Fibroblast of lung (primary cell): ENCODE measurements at regions not wholly inside any gene's neighbourhood (a gene's known extent, or its start where the extent isn't known, plus 50 kb on each side); places are given as distances from the start of the nearest gene placed in this dataset.

Experiments
- CTCF ChIP-seq, 2 donors: IDR thresholded peaks in 1 of 2; conservative IDR thresholded peaks in 1 of 2; 1 replicate in 1 of 2; 2 replicates in 1 of 2; pipeline ENCODE4 v1.5.1; 2011 to 2012; ENCODE audit warnings: low read length in 2 of 2, control low read depth in 1 of 2, inconsistent platforms in 1 of 2, low read depth in 1 of 2, mild to moderate bottlenecking in 1 of 2
- EZH2 ChIP-seq: IDR thresholded peaks from 2 replicates; pipeline ENCODE4 v1.5.1; 2012; ENCODE audit warnings: low read length, control low read depth, mild to moderate bottlenecking; ENCODE audit errors: missing control alignments

- TF ChIP-seq EZH2 (no peak), CTCF (conservative IDR thresholded peaks at IDR 0.05 in 1 of 2, IDR thresholded peaks at IDR 0.05 in 1 of 2; ENCODE audit: low read depth in 1 of 2, low read length in 2 of 2) (no peak)
Observed at GRCh38 chr3:5305684-5305989, 118.1 kb downstream of the EDEM1 start.
